ENCODE measurements at regions not wholly inside any gene's neighbourhood (a gene's known extent, or its start where the extent isn't known, plus 50 kb on each side); places are given as distances from the start of the nearest gene placed in this dataset.

DNA sequence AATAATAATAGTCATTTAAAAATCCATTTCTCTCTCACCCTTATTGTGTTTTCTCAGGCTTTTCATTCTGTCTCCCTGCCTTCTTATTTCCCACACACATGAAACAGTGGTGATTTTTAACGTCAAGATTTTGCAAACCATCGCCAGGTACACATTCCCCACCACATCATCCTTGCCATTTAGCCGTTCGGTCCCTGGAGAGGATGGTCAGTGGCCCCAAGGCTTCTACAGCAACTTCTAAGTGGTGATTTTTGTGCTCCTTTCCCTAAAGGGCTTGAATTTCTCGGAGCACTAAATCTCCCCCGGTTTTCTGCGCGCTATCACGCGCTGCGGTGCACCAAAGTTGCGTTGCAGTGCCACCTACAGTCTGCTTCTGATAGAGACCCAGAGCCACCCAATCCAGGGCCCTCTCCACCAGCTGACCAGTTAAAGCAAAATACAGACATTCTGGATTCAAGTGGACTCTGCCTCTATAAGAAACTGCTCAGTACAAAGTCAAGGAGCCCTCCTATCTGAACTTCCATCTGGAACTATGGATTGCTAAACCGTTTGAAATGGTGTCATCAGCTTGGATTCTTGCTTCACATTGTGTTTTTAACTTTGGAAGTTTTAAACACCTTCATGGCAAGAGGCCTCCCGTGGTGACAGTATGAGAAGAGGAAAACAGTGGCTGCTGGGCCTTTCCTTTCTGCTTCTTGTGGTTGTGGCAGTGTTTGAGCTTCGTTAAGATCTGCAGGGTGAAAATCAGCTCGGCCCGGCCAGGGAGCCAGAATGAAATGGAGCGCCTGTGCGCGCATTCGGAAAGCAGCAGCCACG lies 234.0 kb downstream of the SPTSSA start:
- TF ChIP-seq, protein P1, sequence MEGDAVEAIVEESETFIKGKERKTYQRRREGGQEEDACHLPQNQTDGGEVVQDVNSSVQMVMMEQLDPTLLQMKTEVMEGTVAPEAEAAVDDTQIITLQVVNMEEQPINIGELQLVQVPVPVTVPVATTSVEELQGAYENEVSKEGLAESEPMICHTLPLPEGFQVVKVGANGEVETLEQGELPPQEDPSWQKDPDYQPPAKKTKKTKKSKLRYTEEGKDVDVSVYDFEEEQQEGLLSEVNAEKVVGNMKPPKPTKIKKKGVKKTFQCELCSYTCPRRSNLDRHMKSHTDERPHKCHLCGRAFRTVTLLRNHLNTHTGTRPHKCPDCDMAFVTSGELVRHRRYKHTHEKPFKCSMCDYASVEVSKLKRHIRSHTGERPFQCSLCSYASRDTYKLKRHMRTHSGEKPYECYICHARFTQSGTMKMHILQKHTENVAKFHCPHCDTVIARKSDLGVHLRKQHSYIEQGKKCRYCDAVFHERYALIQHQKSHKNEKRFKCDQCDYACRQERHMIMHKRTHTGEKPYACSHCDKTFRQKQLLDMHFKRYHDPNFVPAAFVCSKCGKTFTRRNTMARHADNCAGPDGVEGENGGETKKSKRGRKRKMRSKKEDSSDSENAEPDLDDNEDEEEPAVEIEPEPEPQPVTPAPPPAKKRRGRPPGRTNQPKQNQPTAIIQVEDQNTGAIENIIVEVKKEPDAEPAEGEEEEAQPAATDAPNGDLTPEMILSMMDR (IDR thresholded peaks at IDR 0.05) = peak; percentile 69 to 80 (median 77)
- TF ChIP-seq POLR2A (IDR thresholded peaks at IDR 0.05) = no peak

Data from right lobe of liver (tissue), 4 donors.